GM08714 (cell line): ENCODE measurements at regions not wholly inside any gene's neighbourhood (a gene's known extent, or its start where the extent isn't known, plus 50 kb on each side); places are given as distances from the start of the nearest gene placed in this dataset.

ENCODE experiments used
- H3K4me3 ChIP-seq: fragments of 200-500 bp; sonication (Bioruptor generic); 2 replicates; pipeline ENCODE4 v1.5.1; 2014; ENCODE audit warnings: mild to moderate bottlenecking, low read length, inconsistent platforms
- ZNF274 ChIP-seq: IDR thresholded peaks from 2 replicates; pipeline ENCODE4 v1.6.1; 2012; ENCODE audit warnings: mild to moderate bottlenecking, low read depth, low read length

DNA sequence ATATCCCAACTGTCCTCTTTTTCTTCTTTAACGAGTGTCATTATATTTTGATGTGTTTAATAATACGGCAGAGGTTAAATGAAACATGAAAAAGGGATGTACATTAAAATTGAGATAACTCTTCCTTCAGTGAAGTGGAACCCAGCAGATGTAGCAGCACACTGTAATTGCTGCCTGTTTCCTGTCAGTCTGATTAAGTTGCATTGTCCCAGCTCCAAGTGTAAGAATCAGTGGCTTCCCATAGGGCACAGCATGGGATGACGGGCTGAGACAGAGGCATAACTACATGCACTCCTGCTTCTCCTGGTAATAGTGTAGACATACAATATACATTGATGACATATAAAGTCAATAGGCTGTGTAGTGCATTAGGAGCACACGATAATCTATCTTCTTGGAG lies 175.8 kb upstream of the TCF4 start:
- TF ChIP-seq ZNF274: no peak
- H3K4me3 ChIP-seq: no peak overlapping the region

DNA sequence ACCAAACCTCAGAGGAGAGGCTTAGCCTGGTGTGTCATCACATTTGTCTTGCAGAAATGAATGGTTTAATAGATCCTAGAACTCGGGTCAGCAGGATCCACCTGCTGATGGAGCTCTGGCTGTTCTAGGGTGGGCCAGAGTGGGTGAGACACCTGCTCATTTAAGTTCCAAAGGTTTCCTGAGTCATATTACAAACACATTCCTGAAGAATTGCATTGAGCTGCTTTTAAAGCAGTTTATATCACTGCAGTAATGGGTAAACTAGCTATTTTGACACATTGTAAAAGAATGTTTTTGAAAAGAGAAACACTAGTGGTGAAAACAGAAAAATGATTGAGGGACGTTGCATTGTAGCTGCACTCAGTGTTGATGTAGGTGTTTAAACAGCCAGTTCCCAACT lies 175.3 kb upstream of the TCF4 start:
- no peak for TF ChIP-seq ZNF274
- H3K4me3 ChIP-seq: no peak overlapping the region

DNA sequence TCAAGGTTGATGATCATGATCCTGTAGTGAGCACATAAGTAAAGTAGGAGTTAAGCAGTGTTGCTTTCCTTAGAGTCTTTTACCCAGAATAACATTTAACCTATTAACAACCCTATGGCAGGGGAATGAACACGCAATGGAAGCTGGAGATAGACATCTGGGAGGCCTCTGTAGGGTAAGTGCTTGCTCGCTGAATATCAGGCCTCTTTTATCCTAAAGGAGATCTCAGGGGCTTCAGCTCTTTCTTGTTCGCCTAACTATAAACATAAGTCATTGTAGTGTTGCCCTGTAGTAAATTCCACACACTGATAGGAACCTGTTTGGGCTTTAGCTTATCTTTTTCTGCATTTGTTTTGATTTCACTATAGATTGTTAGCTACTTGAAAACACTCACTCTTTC lies 174.4 kb upstream of the TCF4 start:
- H3K4me3 ChIP-seq: no peak overlapping the region
- no peak for TF ChIP-seq ZNF274

DNA sequence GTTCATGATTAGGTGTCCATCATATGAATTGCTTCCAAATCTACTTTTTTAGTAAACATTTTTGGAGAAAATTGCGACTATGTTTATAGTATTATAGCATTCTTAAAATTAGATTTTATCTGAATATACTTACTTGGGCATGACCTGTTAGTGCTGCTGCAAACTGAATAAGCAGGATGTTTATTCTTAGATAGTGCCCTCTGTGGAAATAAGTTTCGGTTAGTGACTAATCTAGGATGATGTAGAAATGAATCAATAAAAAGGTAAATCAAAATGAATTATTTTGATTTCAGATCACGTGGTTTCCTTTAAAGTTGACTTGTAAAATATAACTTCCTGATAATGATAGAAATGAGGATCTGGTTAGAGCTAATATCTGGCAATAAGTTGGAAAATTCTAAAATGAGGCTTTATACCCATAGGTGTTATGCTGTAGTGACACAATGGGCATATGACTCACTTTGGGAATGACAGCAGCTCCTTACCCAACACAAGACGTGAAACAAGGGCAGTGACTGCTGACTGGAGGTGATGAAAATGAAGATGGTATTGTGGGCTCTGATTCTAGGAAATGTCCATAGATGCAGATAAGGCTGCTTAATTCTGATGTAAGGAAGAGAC lies 165.8 kb upstream of the TCF4 start:
- no peak for TF ChIP-seq ZNF274
- no peak overlapping the region for H3K4me3 ChIP-seq

DNA sequence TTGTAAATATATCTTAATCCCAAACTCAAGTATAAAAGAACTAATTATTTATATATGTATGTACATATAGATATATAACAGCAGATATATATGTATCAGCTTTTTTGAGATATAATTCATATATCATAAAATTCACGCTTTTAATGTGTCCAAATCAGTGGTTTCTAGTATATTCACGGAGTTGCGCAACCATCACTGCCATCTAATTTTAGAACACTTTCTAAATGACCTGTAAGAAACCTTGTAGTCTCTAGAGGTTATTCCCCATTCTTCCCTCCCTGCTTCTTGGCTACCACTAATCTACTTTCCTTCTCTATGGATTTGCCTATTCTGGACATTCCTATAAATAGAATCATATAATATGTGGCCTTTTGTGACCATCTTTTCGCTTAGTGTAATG lies 163.5 kb upstream of the TCF4 start:
- TF ChIP-seq ZNF274: no peak
- H3K4me3 ChIP-seq: no peak overlapping the region

DNA sequence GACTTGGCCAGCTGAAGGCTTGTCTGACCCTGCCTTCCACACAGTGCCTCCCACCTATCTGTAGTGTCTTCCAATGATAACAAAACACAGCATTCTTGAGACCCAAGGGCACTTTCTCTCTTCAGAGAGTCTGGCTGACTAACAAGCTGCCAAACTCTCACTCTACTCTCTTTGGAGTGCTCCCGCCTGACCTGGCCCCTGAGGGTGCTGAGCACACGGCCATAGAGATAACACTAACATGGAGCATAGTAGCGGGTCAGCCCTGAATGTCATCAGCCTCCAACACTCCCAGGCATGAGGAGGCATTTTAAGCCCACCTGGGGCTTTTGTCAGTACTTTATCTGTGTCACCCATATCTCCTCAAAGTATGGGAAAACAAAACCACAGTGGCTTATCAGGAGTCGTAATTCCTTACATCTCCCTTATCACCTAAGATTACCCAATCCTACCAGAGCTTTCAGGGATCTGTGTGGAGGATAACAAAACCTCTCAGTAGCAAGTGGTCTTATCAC lies 160.3 kb upstream of the TCF4 start:
- no peak for TF ChIP-seq ZNF274
- H3K4me3 ChIP-seq: no peak overlapping the region

DNA sequence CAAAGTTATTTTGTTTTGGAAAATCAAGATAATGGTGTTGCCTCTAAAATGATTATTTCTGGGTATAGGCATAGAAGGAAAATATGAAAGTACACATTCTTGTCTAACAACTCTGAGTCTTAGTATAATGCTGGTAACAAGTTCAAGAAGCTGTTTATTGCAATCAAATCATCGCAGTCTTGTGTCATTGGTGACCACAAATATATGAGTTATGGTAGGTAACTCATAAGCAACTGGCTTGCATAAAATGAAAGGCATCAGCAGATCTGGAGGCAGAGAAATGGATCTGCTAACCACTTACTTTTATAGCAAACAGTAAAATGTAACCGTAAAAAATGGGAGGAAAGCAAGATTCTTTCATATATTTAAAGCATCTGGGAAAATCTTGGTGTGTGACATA lies 156.2 kb upstream of the TCF4 start:
- H3K4me3 ChIP-seq: no peak overlapping the region
- TF ChIP-seq ZNF274: no peak

DNA sequence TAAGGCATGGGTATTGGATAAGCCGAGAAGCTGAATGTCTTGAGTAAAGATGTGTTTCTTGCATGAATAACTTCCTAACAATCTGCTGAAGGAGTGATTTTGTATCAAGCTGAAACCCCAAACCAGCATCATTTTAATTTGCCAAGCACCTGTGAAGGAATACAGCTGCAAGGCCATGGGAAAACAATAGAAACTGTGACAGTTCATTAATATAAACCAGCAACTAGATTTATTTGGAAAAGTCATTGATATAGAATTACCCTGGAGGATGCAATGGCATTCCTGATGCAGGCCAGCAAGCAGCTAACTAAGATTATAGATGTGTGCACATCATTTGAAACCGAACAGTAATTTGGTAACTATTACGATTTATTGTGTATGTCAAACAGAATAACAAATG lies 155.7 kb upstream of the TCF4 start:
- no peak overlapping the region for H3K4me3 ChIP-seq
- no peak for TF ChIP-seq ZNF274

DNA sequence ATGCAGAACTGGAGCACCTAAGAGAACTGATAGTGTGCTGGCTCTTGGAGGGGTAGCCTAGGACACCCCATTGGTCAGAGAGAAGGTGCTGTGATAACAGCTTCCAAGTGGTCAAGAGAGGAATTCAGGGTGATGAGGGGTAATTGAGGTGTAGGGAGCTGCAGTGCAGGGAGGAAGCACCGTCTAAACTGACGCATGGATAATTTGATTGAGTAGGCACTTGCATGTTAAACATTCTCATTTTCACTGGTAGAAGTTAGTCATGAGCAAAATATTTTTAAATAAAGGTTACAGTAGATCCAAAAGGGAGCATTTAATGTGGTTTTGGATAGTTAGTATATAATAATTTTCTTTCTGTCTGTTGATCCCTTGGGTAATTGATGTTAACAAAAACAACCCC lies 155.1 kb upstream of the TCF4 start:
- TF ChIP-seq ZNF274: no peak
- no peak overlapping the region for H3K4me3 ChIP-seq

DNA sequence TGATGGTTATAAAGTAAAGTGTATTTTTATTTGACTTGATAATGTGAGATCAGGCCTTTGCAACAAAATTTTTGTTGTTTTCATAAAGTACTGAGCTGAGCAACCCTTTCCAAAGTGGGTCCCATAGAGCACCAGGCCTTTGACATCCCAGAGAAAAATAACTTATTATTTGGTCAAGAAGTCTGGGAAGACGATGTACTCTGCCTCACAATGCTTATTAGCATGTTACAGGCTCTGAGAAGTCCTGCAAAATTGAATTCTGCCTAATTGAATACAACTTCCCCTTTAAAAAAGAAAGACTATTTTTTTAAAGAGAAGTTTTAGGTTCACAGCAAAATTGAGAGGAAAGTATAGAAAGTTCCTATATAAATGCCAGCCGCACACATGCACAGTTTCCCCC lies 151.5 kb upstream of the TCF4 start:
- TF ChIP-seq ZNF274: no peak
- no peak overlapping the region for H3K4me3 ChIP-seq

DNA sequence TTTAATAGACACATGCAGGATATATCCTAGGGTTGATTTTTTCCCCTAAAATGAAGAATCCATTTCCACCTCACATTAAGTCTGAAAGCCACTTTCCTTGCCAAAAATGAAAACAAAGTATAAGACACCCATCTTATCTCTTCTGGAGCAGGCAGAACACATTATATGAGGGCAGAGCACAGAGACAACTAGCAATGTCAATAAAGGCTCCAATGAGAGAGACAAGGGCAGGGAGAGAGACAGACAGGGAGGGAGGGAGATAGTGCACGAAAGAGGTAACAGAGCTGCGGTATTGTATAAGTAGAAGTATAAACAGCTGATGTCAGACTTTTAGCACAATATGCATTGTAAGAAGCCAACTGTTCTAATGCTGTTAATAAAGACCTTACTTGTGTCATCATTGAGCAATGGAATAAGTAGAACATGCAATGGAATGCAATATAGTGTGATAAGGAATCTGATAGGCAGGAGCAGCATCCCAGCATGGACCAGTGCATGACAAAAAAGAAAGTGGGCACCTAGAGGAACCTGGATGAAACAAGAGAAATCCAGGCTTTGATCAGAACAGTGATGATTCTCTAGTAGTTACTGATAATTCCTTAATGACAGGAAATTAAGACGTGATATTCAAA lies 150.6 kb upstream of the TCF4 start:
- TF ChIP-seq ZNF274: no peak
- H3K4me3 ChIP-seq: no peak overlapping the region

DNA sequence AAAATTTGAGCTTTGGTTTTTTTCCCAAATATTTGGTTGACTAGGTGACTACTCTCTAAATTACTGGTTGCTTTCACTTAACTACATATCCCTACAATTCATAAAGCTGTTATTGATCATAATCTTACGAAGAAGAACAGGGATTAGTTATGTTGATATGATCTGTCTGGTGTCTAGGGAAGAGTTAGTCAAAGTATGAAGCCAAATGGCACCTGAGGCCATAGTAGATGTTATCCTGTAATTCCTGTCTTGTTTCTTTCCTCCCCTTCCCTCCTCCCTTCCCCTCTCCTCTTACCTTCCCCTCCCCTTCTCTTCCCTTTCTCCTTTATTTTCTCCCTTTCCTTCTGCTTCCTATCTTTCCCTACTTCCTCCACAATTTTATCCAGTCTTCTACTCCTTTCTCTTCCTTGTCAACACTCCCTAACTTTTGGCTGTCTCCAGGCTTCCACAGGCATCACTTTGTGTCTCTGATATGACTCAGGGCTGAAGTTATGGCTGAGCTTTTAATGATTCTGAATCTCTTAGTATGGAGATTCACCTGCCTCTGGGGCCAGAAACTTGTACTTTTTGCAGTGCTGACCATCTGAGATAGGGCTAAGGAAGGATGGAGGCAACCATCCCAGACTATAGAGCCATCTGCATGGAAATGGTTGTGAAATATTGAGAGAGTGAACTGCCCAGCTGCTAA lies 149.9 kb upstream of the TCF4 start:
- no peak overlapping the region for H3K4me3 ChIP-seq
- TF ChIP-seq ZNF274: no peak

DNA sequence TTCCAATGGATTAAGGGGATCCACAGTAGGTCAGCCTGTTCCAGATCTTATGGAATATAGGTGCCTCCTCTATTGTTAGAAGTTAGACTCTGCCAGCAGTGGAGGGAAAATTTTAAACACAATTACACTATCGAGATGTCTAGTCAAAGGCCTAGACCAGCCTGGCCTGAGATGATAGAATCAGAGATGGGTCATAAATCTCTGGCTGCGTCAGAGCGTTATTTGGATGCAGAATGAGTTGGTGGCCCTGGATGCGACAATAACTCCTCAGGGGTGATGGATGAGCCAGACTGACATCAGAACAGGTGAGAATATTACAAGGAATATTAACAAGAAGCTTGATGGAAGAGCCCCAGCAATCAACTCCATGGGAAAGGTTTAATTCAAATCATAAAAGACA lies 149.3 kb upstream of the TCF4 start:
- H3K4me3 ChIP-seq: no peak overlapping the region
- TF ChIP-seq ZNF274: no peak

DNA sequence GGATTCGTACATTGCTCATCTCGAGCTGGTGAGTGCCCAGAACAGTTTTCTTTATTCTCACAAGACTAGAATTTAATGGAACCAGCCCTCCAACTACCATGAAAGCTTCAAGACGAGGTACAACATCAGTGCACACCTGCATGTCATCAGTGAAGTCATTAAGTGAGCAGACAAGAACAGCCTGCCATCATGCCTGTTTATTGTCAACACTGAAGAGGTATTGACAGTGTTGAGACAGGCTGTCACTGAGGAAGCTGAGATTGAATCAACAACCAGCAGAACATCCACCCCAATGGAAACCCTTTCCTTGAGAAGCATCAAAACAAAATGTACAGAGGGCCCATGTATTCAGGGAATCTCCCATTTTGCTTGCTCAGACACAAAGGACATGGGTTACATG lies 148.0 kb upstream of the TCF4 start:
- H3K4me3 ChIP-seq: no peak overlapping the region
- no peak for TF ChIP-seq ZNF274

DNA sequence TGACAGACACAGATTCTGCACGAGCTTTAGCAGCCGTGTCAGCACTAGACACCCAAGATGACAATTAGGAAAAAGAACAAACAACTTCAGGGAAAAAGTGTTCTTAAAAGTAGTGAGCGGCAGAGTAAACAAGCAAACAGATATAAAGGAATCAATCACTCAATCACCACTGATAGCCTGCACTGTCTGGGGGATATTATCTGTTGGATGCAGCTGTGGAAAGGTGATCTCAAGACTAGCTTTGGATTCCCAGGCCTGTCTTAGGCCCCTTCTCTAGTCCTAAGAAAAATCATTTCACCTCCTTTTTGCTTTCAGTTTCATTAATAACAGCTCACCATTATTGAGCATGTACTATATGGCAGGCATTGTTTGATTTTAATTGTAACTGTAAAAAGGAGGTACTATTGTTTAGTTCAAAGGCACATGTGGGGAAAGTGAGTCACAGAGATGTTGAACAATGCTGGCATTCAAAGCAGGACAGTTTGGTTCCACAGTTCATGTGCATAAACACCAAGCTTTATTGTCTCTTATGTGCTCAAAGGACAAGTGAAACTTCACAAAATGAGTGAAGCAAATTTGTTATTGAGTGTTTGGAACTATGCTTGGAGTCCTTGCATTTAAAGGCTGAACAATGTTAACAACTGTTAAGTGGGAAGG lies 147.3 kb upstream of the TCF4 start:
- no peak for TF ChIP-seq ZNF274
- no peak overlapping the region for H3K4me3 ChIP-seq
